HepG2 (cell line): ENCODE measurements at regions not wholly inside any gene's neighbourhood (a gene's known extent, or its start where the extent isn't known, plus 50 kb on each side); places are given as distances from the start of the nearest gene placed in this dataset.

Experiments
- ATAC-seq: fragments of 200-7000 bp; cut with Tn5 transposase; 3 replicates; pipeline ENCODE4 v1.9.1; 2020; ENCODE audit warnings: mild to moderate bottlenecking, moderate library complexity
- BruUV-seq: library from RNA; stranded (reverse); fragments of 400-500 nt; replicated peaks from 2 replicates; lab custom pipeline; 2021; lab: Mats Ljungman, UMichigan
- CTCF ChIA-PET: fragments of 300-600 bp; formaldehyde crosslinking; extraction: SDS; loops from one replicate; lab custom pipeline; 2021; ENCODE audit warnings: low total read pairs, inconsistent platforms, low intra/inter-chr PET ratio; lab: Yijun Ruan, JAX
- POLR2A ChIA-PET: fragments of 350-600 bp; sonication (Branson Sonifier 250); formaldehyde crosslinking; loops from one replicate; lab custom pipeline; 2020; ENCODE audit warnings: antibody characterized with exemption, inconsistent platforms; lab: Yijun Ruan, JAX
- DNase-seq: peaks from one replicate; pipeline ENCODE4 v3.0.0-alpha.2; 2015; ENCODE audit warnings: low spot score
- FAIRE-seq: peaks from 3 replicates; lab custom pipeline; 2011; peaks lifted over from hg19 to GRCh38; lab: Jason Lieb, UNC
- H2AFZ ChIP-seq: one replicate; pipeline ENCODE4 v1.6.1; 2011; ENCODE audit warnings: low read length, inconsistent platforms
- H3K27ac ChIP-seq: fragments of 300-600 bp; 3 replicates; pipeline ENCODE4 v1.8.0; 2011; ENCODE audit warnings: mixed run types, mild to moderate bottlenecking, mixed read lengths, low read length, inconsistent platforms; ENCODE audit not compliant: insufficient read depth; ENCODE audit errors: extremely low read length
- H3K27me3 ChIP-seq, 2 experiments: fragments of 200-600 bp in 1 of 2; 2 replicates in 1 of 2; 3 replicates in 1 of 2; pipeline versions ENCODE4 v1.6.0 to v1.8.0; 2011; ENCODE audit warnings: low read length in 2 of 2, mild to moderate bottlenecking in 2 of 2, moderate library complexity in 2 of 2, inconsistent platforms in 1 of 2; ENCODE audit not compliant: insufficient read depth in 2 of 2, control insufficient read depth in 1 of 2
- H3K36me3 ChIP-seq, 2 experiments: fragments of 200-600 bp in 1 of 2; replicated peaks in 1 of 2; 2 replicates in 1 of 2; 3 replicates in 1 of 2; pipeline versions ENCODE4 v1.5.1 to v1.8.0; 2011; ENCODE audit warnings: low read length in 2 of 2, inconsistent platforms in 1 of 2; ENCODE audit not compliant: insufficient read depth in 2 of 2, control insufficient read depth in 1 of 2
- H3K4me1 ChIP-seq: 2 replicates; pipeline ENCODE4 v1.5.1; 2012; ENCODE audit warnings: low read length, inconsistent platforms; ENCODE audit not compliant: insufficient read depth
- H3K4me2 ChIP-seq: 2 replicates; pipeline ENCODE4 v1.6.0; 2011; ENCODE audit warnings: low read depth, low read length, inconsistent platforms
- H3K4me3 ChIP-seq, 3 experiments: fragments of 200-600 bp in 1 of 3; sonication (generic), shearing (Covaris generic) in 1 of 3; replicated peaks in 1 of 3; 2 replicates each; pipeline ENCODE4 v1.5.1; 2011 to 2016; ENCODE audit warnings: low read length in 3 of 3, inconsistent platforms in 2 of 3, low read depth in 2 of 3, mild to moderate bottlenecking in 2 of 3, control low read depth in 1 of 3, mixed read lengths in 1 of 3; ENCODE audit not compliant: insufficient read depth in 1 of 3
- H3K79me2 ChIP-seq: one replicate; pipeline ENCODE4 v1.6.1; 2011; ENCODE audit warnings: low read length, inconsistent platforms; ENCODE audit not compliant: insufficient read depth
- H3K9ac ChIP-seq: 2 replicates; pipeline ENCODE4 v1.6.0; 2011; ENCODE audit warnings: mild to moderate bottlenecking, low read depth, low read length, inconsistent platforms; ENCODE audit not compliant: insufficient read depth
- H3K9me3 ChIP-seq: 2 replicates; pipeline ENCODE4 v1.5.1; 2012; ENCODE audit warnings: mild to moderate bottlenecking, low read length
- H4K20me1 ChIP-seq: 2 replicates; pipeline ENCODE4 v1.6.0; 2011; ENCODE audit warnings: inconsistent platforms, mild to moderate bottlenecking, low read length, moderate library complexity; ENCODE audit not compliant: insufficient read depth
- AHDC1 ChIP-seq: sonication (generic); formaldehyde crosslinking; IDR thresholded peaks from 2 replicates; pipeline ENCODE4 v1.5.1; 2020; ENCODE audit warnings: mild to moderate bottlenecking, missing genetic modification reagents, borderline replicate concordance
- HNF4A ChIP-seq: sonication (generic); formaldehyde crosslinking; IDR thresholded peaks from 2 replicates; pipeline ENCODE4 v1.4.0; 2020; ENCODE audit warnings: missing genetic modification reagents
- HOXA3 ChIP-seq: sonication (generic); formaldehyde crosslinking; IDR thresholded peaks from 2 replicates; pipeline ENCODE4 v1.5.0; 2020; ENCODE audit warnings: missing genetic modification reagents
- HOXA5 ChIP-seq: sonication (generic); formaldehyde crosslinking; IDR thresholded peaks from 2 replicates; pipeline ENCODE4 v1.4.0; 2020; ENCODE audit warnings: missing genetic modification reagents
- NCOR1 ChIP-seq: fragments of 200-600 bp; sonication (generic); IDR thresholded peaks from 2 replicates; pipeline ENCODE4 v1.7.0; 2017; ENCODE audit warnings: antibody characterized with exemption, low read length, borderline replicate concordance
- NFIC ChIP-seq: IDR thresholded peaks from 2 replicates; pipeline ENCODE4 v1.6.1; 2012; ENCODE audit warnings: mild to moderate bottlenecking, low read length, inconsistent platforms
- PITX1 ChIP-seq: sonication (generic); formaldehyde crosslinking; IDR thresholded peaks from 2 replicates; pipeline ENCODE4 v1.5.1; 2020; ENCODE audit warnings: mild to moderate bottlenecking, missing genetic modification reagents
- POGZ ChIP-seq: sonication (generic); formaldehyde crosslinking; IDR thresholded peaks from 2 replicates; pipeline ENCODE4 v1.4.0; 2020; ENCODE audit warnings: mild to moderate bottlenecking, missing genetic modification reagents
- POLR2AphosphoS2 ChIP-seq: IDR thresholded peaks from 2 replicates; pipeline ENCODE4 v1.6.1; 2011; ENCODE audit warnings: low read depth, low read length, improper control_type of control experiment
- SALL1 ChIP-seq: sonication (generic); formaldehyde crosslinking; IDR thresholded peaks from 2 replicates; pipeline ENCODE4 v1.8.0; 2022; ENCODE audit warnings: mild to moderate bottlenecking, missing genetic modification reagents
- SCMH1 ChIP-seq: sonication (generic); formaldehyde crosslinking; IDR thresholded peaks from 2 replicates; pipeline ENCODE4 v1.9.0; 2021; ENCODE audit warnings: missing genetic modification reagents, mild to moderate bottlenecking, borderline replicate concordance
- SMARCE1 ChIP-seq: fragments of 450-650 bp; IDR thresholded peaks from 2 replicates; pipeline ENCODE4 v1.6.1; 2017; ENCODE audit warnings: borderline replicate concordance
- SOX6 ChIP-seq, 2 experiments: fragments of 450-650 bp in 1 of 2; sonication (generic) in 1 of 2; formaldehyde crosslinking in 1 of 2; IDR thresholded peaks; 2 replicates each; pipeline versions ENCODE4 v1.4.0 to v1.6.1; 2017 to 2020; ENCODE audit warnings: antibody characterized with exemption in 1 of 2, mild to moderate bottlenecking in 1 of 2, missing genetic modification reagents in 1 of 2
- ZMYM4 ChIP-seq: sonication (generic); formaldehyde crosslinking; IDR thresholded peaks from 2 replicates; pipeline ENCODE4 v1.8.1; 2023; ENCODE audit warnings: mild to moderate bottlenecking, missing genetic modification reagents
- ZNF644 ChIP-seq: IDR thresholded peaks from 2 replicates; pipeline ENCODE4 v1.6.1; 2016; ENCODE audit warnings: low read depth
- WGBS: methylation state at CpG from one replicate; pipeline ENCODE4 v1.1.6; 2017; ENCODE audit warnings: low lambda C conversion rate; 5-methylcytosine and 5-hydroxymethylcytosine counted together
- in situ Hi-C: cut with HindIII; loops from 2 replicates; pipeline ENCODE4 v1.10.0; 2017; ENCODE audit warnings: low pct_unique_long_range_greater_than_20kb; ENCODE audit not compliant: extremely low pct_ligation_motif_present
- intact Hi-C: fragments of 100-400 bp; cut with micrococcal nuclease; formaldehyde crosslinking; loops from one replicate; pipeline ENCODE4 v1.10.0; 2022; ENCODE audit not compliant: unreplicated experiment

GRCh38 chr3:182650568-182651128 lies 142.7 kb upstream of the ATP11B start:
- BruUV-seq: no TSS peak
- no peaks in the 10 kb centered on the region for H3K36me3 ChIP-seq
- TF ChIP-seq SCMH1 (CRISPR knock-in tag) (no peak), NFIC (no peak), POLR2AphosphoS2 (no peak)
- no peaks in the 10 kb centered on the region for H3K9me3 ChIP-seq
- CTCF ChIA-PET: no interaction called here
- FAIRE-seq: no peak
- DNase-seq: no peak
- 54% methylated on average over 3 of the region's 3 CpGs for WGBS
- in situ Hi-C loops: no loop called here
- no peak overlapping the region for H3K27ac ChIP-seq
- no peaks in the 10 kb centered on the region for H3K79me2 ChIP-seq
- POLR2A ChIA-PET: no interaction called here
- H3K4me3 ChIP-seq: no peak overlapping the region
- ATAC-seq: no peak
- H3K4me2 ChIP-seq: no peak overlapping the region
- intact Hi-C loops: no loop called here
- H3K27me3 ChIP-seq: no peaks in the 10 kb centered on the region
- no peaks in the 10 kb centered on the region for H4K20me1 ChIP-seq
- no peak overlapping the region for H3K9ac ChIP-seq
- H2AFZ ChIP-seq: no peak overlapping the region
- peaks cover 15% of the 10 kb centered on the region for H3K4me1 ChIP-seq

GRCh38 chr3:182651461-182651860 lies 141.8 kb upstream of the ATP11B start:
- H3K79me2 ChIP-seq: no peaks in the 10 kb centered on the region
- H3K36me3 ChIP-seq: no peaks in the 10 kb centered on the region
- intact Hi-C loops: no loop called here
- in situ Hi-C loops: no loop called here
- FAIRE-seq: peak; percentile 39
- ChIA-PET CTCF (no interaction called here), POLR2A (no interaction called here)
- ATAC-seq: peak; percentile 81
- no peaks in the 10 kb centered on the region for H3K9me3 ChIP-seq
- H3K27ac ChIP-seq: no peak overlapping the region
- H3K9ac ChIP-seq: no peak overlapping the region
- no peaks in the 10 kb centered on the region for H3K27me3 ChIP-seq
- no TSS peak for BruUV-seq
- peak overlapping the region; percentile 60; the same call in 1 of the 2 replicates for H3K4me2 ChIP-seq
- no peaks in the 10 kb centered on the region for H4K20me1 ChIP-seq
- no peak overlapping the region for H2AFZ ChIP-seq
- no peak overlapping the region for H3K4me3 ChIP-seq
- DNase-seq: peak; percentile 58
- peaks cover 15% of the 10 kb centered on the region for H3K4me1 ChIP-seq
- WGBS: under 1% methylated on average over 8 of the region's 8 CpGs
- TF ChIP-seq SALL1 (CRISPR knock-in tag) (peak; percentile 40; the same call in 1 of the 2 replicates), POGZ (CRISPR knock-in tag) (peak; percentile 71), ZNF644 (CRISPR knock-in tag) (peak; percentile 74), ZMYM4 (peak; percentile 52; the same call in 1 of the 2 replicates), AHDC1 (CRISPR knock-in tag) (0 out of 2 replicates have a peak, but pooled peaks have one; percentile 20), HOXA5 (CRISPR knock-in tag) (no peak), HOXA3 (CRISPR knock-in tag) (peak; percentile 67), SOX6 (IDR thresholded peaks at IDR 0.05) (no peak), SOX6 (CRISPR knock-in tag; IDR thresholded peaks at IDR 0.05) (peak; percentile 35; the same call in 1 of the 2 replicates), SMARCE1 (no peak), HNF4A (CRISPR knock-in tag) (peak; percentile 88), NCOR1 (peak; percentile 75; the same call in 1 of the 2 replicates), PITX1 (CRISPR knock-in tag) (0 out of 2 replicates have a peak, but pooled peaks have one; percentile 22)
